Colon (tissue), 2 donors: ENCODE measurements at regions not wholly inside any gene's neighbourhood (a gene's known extent, or its start where the extent isn't known, plus 50 kb on each side); places are given as distances from the start of the nearest gene placed in this dataset.

Experiments
- FAIRE-seq: peaks from 2 replicates; lab custom pipeline; 2012; peaks lifted over from hg19 to GRCh38; lab: Jason Lieb, UNC
- donor health status: control.
- donor health status: control.

DNA sequence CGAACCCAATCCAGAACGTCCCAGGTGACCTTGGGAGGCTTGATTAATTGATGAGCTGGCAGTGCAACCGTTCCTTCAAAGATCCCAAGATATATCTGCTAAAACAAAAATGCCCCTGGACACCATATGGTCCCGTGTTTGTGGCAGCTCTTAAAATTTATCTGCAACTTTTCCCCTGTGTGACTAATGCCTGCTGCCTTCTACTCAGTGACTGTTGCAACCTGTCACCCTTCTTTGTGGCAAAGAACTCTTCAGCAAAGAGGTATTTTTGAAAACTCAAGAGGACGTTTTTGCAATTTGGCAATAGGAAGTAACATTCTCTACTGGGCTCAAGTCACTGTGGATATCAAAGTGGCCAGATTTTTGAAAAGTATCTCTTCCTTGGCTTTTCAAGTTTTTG lies 75.8 kb upstream of the SOD3 start:
- FAIRE-seq = no peak

DNA sequence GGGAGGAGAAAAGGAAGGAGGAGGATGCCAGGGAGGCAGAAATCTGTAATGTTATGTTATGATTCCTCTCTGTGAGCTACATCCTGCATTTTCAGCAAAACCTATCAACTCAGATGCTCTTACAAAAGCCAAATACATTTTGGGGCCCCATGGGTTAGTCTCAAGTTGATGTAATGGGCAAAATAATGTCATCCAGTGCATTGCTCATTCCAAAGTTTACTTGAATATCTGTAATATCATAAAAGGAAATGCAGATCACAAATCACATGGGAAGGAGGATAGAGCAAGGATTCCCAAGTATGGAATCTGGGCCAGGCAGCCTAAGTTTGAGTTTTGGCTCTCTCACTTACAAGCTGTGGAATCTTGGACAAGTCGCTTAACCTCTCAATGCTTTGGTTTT lies 74.9 kb upstream of the SOD3 start:
- no peak for FAIRE-seq

DNA sequence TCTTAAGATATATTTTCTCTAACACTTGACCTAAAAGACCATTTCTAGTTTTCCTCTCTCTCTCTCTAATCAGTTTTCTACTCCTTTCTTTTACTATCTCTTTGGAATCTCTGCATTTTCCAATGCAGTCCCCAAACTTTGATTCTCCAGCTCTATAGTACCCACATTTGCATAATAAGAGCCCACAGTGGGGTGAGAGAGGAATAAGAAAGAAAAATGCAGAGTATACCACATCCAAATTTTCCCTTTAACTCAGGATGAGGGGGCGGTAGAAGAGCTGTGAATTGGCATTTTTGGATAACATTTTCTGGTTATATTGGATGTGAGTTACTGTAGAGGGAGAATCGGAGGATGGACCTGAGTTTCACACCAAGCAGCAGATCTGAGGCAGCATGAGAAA lies 74.4 kb upstream of the SOD3 start:
- no peak for FAIRE-seq

DNA sequence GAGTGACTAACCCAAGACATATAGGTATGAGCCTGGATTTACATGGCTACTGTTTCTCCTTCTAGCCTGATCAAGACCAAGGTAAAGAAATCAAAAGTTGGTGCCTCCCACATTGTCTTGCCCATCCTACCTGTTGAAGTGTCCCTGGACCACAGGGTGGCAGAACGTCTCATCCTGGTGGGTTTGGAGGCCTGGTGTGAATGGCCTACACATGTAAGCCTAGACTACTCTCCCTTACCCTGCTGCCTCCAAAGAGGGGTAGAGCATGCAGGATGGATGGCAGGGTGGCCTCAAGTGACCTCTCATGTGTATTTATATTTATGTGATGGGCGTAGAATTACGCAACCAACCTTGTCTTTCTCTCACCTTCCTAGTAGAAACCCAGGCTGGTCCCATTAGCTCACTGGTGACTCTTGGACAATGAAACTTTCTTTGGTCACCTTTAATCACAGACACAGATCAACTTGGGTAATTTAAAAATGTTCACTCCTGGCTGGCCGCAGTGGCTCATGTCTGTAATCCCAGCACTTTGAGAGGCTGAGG lies 73.3 kb upstream of the SOD3 start:
- no peak for FAIRE-seq

DNA sequence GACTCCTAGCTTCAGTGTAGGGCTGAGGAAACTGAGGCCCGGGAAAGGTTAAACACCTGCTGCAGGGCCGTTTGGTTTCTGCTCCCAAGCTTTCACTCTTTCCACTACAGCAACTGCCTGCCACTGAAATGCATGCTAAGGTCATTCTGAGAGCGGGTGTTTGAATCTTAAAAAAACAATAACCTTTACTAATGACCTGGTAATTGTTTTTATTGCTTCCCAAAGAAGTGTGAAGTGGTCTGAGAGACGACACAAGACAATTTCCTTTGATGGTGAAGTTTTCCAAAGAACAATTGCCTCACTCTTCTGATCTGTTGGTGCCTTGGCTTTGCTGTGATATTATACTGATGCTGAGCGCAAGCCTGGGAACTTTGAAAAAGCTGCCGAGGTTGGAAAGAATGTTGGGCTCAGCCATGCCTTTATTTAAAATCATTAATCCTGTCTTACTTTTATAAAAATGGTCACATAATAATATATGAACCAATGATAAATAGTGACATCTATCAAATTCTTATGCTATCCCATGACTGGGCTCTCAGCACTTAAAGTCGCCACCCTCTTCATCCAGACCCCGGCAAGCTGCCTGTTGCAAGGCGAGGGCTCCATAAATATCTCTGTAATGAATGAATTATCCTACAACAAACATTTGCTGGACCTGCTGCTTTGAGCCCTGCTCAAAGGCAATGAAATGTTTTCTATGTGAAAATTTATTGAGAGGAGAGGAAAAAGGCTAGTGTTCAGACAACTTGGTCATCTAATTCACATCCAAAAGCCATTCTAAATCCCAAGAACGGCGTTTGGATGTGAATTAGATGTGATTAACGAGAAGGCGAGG lies 67.8 kb upstream of the SOD3 start:
- FAIRE-seq = no peak

DNA sequence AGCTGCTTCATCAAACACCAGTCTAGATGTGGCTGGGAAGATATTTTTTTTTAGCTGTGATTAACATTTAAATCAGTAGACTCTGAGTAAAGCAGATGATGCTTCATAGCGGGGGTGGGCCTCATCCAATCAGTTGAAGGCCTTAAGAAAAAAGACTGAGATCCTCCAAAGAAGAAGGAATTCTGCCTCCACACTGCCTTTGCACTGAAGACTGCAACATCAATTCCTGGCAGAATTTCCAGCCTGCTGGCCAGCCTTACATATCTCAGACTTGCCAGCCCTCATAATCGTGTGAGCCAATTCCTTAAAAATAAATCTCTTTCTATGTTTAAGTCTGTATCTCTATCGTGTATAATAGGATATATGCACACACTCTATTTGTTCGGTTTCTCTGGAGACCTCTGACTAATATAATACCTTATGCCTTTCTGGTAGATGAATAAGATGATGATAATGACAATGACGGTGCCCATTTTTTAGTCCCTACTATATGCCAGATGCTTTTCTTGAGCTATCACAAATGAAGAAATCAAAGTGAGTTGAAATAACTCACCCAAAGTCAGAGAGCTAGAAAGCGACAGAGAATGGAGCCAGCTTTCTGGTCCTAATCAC lies 66.1 kb upstream of the SOD3 start:
- no peak for FAIRE-seq

DNA sequence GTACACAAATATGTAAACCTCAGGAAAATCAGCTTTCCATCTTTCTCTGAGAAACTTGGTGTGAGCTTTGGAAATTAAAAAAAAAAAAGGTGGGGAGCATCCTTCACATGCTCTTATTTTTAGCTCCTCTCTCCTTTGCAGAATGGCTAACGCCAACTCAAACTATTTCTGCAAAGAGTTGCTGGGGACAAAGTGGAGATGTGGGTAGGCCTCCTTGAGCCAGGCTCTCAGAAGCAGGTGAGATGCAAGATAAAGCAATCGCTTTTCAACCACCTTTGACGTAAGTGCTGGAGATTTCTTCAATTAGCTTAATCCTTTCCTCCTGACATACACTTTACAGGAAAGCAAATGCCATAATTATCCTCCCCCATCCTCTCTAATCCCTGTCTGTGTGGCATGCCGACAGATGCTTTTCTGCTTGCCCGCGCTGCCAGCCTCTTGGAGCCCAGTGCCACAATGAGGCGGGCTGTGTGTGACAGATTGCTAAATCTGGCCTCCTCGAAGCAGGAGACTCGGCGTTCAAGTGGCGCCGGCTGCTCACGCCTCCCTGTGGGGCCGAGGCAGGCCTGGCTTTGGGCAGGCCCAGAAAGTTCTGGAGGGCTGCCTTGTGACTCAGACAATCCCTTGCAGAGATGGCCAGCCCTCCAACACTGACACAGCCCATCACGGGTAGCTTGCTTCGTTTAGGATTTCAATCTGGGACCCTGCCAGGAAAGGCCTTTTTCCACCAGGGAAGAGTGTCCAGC lies 64.9 kb upstream of the SOD3 start:
- no peak for FAIRE-seq

DNA sequence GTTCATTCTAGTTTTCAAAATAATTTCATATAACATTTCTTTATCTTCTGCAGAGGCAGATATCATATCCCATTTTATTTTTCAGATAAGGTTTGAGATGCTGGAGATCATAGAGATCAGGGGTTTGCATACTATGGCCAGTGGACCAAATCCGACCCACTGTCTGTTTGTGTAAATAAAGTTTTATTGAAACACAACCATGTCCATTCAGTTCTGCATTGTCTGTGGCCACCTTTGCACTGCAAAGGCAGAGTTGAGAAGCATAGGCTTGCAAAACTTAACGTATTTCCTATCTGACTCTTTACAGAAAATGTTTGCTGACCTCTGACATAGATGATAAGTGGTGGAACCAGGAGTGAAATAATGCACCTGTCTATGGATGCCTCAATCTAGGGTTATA lies 63.9 kb upstream of the SOD3 start:
- FAIRE-seq = no peak

DNA sequence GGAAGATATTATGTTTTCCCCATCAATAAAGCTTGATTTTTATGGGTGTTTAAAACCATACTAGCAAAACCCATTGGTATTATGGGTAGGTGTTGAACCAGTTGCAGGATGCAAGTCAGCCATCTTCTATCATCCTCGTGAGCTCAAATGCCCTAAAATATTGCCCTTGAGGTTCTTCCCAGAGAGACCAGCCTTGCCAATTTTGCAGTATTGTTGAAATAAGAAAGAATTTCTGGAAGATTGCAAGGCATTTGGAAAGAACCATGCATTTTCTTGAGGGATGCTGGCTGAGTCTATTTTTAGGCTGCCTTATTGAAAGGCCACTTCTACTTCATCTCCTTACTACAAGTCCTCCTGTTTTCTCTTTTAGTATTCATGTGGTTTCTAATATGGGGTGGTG lies 60.9 kb upstream of the SOD3 start:
- FAIRE-seq = no peak

DNA sequence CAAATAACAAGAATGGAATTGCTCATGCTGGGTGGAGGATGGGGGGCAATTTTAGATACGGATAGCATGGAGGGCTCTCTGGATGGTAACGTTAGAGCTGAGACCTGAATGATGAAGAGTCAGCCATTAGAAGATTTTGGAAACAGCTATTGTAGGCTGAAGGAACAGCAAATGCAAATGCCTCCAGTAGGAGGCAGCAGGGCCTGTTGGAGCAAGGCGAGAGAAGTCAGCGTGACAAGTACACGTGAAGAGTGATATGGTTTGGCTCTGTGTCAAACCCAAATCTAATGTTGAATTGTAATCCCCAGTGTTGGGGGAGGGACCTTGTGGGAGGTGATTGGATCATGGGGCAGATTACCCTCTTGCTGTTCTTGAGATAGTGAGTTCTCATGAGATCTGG lies 59.3 kb upstream of the SOD3 start:
- no peak for FAIRE-seq

DNA sequence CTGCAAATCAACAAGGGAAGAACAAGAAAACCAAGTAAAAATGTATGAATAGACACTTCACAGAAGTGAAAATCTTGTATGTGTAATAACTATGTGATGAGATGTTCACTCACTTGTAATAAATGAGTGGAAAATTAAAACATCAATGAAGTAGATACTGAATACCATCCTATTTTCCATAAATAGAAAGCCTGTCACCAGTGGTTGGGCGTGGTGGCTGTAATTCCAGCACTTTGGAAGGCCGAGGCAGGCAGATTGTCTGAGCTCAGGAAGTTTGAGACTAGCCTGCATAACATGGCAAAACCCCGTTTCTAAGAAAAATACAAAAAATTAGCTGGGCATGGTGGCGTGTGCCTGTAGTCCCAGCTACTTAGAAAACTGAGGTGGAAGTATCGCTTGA lies 53.5 kb upstream of the SOD3 start:
- FAIRE-seq = no peak

DNA sequence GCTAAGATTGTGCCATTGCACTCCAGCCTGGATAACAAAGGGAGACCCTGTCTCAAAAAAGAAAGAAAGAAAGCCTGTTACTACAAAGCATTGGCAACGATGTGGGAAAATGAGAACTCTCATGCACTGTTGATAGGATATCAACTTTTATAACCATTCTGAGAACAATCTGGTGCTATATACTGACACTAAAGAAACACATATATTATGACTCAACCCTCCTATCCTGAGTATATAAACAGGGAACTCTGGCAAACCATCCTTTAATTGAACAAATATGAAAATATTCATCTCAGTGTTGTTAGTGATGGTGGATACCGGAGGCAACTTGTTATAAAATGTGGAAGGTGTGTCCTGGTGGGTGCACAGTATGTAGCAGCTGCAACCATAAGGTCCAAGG lies 53.0 kb upstream of the SOD3 start:
- FAIRE-seq = no peak

DNA sequence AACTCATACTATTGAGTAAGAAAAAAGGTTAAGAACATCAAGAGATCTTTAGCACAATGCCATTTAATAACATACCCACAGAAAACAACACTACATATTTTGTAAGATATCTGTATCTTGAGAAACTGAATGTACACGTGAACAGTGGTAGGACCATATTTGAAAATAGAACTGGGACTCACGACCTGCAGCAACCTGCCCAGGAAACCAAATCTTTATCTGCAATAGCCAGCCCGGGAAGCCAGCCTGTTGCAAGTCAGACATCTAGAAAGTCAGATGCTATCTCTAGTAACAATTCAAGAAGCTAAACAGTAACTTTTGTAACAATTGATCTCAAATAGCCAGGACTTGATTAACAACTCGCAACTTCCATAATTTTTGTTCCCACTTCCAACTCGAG lies 52.6 kb upstream of the SOD3 start:
- FAIRE-seq = no peak

DNA sequence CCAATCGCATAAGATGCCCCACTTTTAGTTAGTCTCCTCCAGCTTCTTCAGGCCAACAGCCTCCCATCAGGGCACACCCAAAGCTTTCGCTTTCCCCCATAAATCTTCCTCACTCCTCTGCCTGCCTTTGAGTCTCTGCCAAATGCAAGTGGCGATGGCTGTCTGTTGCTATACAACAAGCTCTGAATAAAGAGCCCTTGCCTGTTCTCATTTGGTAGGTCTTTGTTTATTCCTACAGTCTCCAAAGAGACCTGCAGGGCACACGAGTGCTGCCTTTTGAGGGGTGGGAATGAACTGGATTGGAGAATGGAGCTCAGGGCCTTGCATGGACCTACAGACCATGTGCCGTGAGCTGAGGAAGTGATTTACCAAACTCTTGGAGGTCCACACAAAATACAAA lies 52.2 kb upstream of the SOD3 start:
- no peak for FAIRE-seq

DNA sequence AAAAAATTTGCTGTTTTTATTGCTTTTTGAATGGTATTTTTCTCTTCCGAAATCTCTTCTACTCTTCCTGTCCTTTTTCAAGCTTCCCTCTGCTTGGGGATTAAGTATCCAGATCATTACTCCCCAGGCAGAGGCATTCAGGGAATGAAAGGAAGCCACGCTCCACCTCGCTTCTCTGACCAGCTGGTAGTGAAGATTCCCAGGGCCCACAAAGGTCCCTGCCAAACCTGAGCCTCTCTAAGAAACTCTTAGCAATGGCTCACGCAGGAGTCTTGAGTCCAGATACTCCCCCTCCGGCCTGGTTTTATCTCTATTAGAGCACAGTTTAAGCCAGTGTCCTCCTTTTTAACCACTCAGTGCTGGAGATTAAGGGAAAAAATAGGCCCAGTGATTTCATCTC lies 51.4 kb upstream of the SOD3 start:
- FAIRE-seq = no peak

DNA sequence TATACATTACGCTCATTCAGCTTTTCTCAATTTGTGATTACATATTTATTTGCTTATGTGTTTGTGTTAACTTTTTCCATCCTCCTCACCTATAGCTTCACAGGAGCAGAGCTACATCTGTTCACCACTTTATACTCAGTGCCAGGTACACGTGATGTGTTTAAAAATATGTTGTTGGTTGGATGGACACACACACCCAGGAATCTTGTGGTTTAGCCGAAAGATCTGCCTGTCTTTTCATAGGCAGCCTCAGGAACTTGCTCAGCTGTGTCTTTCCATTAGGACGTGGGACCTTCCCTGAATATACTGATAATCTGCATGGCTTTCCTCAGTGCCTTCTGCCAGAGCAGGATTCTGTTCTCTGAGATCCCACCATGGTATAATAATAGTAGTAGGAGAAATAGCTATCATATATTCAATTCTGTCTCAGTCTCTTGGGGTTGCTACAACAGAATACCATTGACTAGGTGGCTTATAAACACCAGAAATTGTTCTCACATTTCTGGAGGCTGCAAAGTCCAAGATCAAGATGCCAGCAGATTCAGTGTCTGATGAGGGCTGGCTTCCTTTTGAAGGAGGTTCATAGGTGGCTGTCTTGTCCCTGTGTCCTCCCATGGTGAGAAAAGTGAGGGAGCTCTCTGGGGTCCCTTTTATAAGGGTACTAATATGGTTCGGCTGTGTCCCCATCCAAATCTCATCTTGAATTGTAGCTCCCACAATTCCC lies 50.0 kb upstream of the SOD3 start:
- no peak for FAIRE-seq
